Hepatocyte (in vitro differentiated cells): ENCODE measurements at regions not wholly inside any gene's neighbourhood (a gene's known extent, or its start where the extent isn't known, plus 50 kb on each side); places are given as distances from the start of the nearest gene placed in this dataset.

Source experiments
- DNase-seq: peaks from one replicate; pipeline ENCODE4 v3.0.0-alpha.2; 2016; ENCODE audit warnings: low spot score
- H2AFZ ChIP-seq: fragments of 200-600 bp; sonication (generic); 2 replicates; pipeline ENCODE4 v1.6.0; 2016; ENCODE audit warnings: antibody characterized with exemption, mild to moderate bottlenecking
- H3K27ac ChIP-seq: fragments of 200-600 bp; sonication (generic); 2 replicates; pipeline ENCODE4 v1.5.1; 2016; ENCODE audit warnings: mild to moderate bottlenecking
- H3K27me3 ChIP-seq: fragments of 200-600 bp; sonication (generic); 2 replicates; pipeline ENCODE4 v1.6.1; 2016
- H3K36me3 ChIP-seq: fragments of 200-600 bp; sonication (generic); replicated peaks from 2 replicates; pipeline ENCODE4 v1.5.1; 2016; ENCODE audit warnings: low read depth; ENCODE audit not compliant: insufficient read depth
- H3K4me1 ChIP-seq: fragments of 200-600 bp; sonication (generic); 2 replicates; pipeline ENCODE4 v1.5.1; 2016; ENCODE audit warnings: mild to moderate bottlenecking, moderate library complexity; ENCODE audit not compliant: insufficient read depth
- H3K4me2 ChIP-seq: fragments of 200-600 bp; sonication (generic); 2 replicates; pipeline ENCODE4 v1.6.0; 2016
- H3K4me3 ChIP-seq: fragments of 200-600 bp; sonication (generic); 2 replicates; pipeline ENCODE4 v1.5.1; 2016; ENCODE audit warnings: mild to moderate bottlenecking
- H3K79me2 ChIP-seq: fragments of 200-600 bp; sonication (generic); 2 replicates; pipeline ENCODE4 v1.6.0; 2017; ENCODE audit warnings: mild to moderate bottlenecking
- H3K9me2 ChIP-seq: fragments of 200-600 bp; sonication (generic); replicated peaks from 2 replicates; pipeline ENCODE4 v1.6.0; 2017; ENCODE audit warnings: mild to moderate bottlenecking; ENCODE audit not compliant: insufficient read depth
- H3K9me3 ChIP-seq: fragments of 200-600 bp; sonication (generic); 2 replicates; pipeline ENCODE4 v1.5.1; 2016; ENCODE audit warnings: low read depth, mild to moderate bottlenecking
- H4K20me1 ChIP-seq: fragments of 200-600 bp; sonication (generic); 2 replicates; pipeline ENCODE4 v1.6.0; 2016; ENCODE audit warnings: mild to moderate bottlenecking; ENCODE audit not compliant: insufficient read depth, poor library complexity, severe bottlenecking
- EZH2 ChIP-seq: fragments of 200-600 bp; sonication (generic); IDR thresholded peaks from 2 replicates; pipeline ENCODE4 v1.6.1; 2016; ENCODE audit warnings: antibody characterized with exemption, mild to moderate bottlenecking, borderline replicate concordance
- EZH2phosphoT487 ChIP-seq: fragments of 200-600 bp; sonication (generic); IDR thresholded peaks from one replicate; pipeline ENCODE4 v1.6.1; 2018; ENCODE audit warnings: antibody characterized with exemption, mild to moderate bottlenecking, low read depth, moderate library complexity; ENCODE audit not compliant: unreplicated experiment, severe bottlenecking
- WGBS: methylation state at CpG from one replicate; pipeline ENCODE4 v1.1.6; 2016; ENCODE audit warnings: low lambda C conversion rate; ENCODE audit errors: missing lambda C conversion rate; 5-methylcytosine and 5-hydroxymethylcytosine counted together
- TF ChIP-seq, protein P1 (sequence below): fragments of 200-600 bp; sonication (generic); IDR thresholded peaks from 2 replicates; pipeline ENCODE4 v1.5.1; 2016; ENCODE audit warnings: antibody characterized with exemption, mild to moderate bottlenecking; ENCODE audit not compliant: poor library complexity

DNA sequence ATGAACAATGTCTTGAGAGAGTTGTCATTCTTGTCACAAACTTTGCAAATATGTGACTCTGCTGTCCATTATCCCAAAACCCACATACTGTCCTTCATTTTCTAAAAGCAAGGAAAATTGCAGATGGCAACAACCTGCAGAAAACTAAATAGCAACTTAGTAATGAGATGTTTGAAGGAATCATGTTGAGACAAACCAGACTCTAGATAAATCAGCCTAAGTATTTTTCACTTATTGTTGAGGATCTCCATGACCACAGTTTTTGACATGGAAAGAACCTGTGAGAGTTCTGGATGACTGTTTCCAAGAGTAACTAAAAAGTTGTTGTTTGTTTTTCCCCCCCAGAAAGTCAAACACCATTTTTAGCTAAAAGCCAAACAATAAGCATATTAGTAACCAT lies 535.2 kb upstream of the ZNF608 start:
- Histone ChIP-seq H3K9me2 (no peaks in the 10 kb centered on the region), H3K27me3 (no peaks in the 10 kb centered on the region), H3K9me3 (no peaks in the 10 kb centered on the region), H3K4me2 (no peak overlapping the region), H3K27ac (no peak overlapping the region), H4K20me1 (no peaks in the 10 kb centered on the region), H3K36me3 (no peaks in the 10 kb centered on the region), H2AFZ (no peak overlapping the region), H3K4me3 (no peak overlapping the region), H3K4me1 (no peaks in the 10 kb centered on the region), H3K79me2 (no peaks in the 10 kb centered on the region)
- TF ChIP-seq, protein P1, sequence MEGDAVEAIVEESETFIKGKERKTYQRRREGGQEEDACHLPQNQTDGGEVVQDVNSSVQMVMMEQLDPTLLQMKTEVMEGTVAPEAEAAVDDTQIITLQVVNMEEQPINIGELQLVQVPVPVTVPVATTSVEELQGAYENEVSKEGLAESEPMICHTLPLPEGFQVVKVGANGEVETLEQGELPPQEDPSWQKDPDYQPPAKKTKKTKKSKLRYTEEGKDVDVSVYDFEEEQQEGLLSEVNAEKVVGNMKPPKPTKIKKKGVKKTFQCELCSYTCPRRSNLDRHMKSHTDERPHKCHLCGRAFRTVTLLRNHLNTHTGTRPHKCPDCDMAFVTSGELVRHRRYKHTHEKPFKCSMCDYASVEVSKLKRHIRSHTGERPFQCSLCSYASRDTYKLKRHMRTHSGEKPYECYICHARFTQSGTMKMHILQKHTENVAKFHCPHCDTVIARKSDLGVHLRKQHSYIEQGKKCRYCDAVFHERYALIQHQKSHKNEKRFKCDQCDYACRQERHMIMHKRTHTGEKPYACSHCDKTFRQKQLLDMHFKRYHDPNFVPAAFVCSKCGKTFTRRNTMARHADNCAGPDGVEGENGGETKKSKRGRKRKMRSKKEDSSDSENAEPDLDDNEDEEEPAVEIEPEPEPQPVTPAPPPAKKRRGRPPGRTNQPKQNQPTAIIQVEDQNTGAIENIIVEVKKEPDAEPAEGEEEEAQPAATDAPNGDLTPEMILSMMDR, result no peak
- TF ChIP-seq EZH2phosphoT487 (no peak), EZH2 (no peak)
- DNase-seq, result no peak

DNA sequence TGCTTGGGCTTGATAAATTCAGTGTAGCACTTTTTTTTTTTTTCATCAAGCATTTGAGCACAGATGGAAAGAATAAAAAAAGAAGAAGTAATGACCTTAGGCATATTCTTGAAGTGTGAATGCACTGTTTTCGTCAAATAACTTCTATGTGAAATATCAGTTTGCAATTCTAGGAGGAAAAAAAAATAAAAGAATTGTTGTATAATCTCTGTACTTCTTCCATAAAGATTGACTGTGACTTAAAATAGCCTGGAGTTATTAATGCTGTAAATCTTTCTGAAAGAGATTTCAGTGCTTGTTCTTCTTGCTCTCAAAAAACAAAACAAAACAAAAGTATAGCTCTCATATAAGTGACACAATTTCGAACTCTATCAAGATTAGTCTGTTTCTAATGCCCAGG lies 536.9 kb upstream of the ZNF608 start:
- WGBS, result 68% methylated on average over 2 of the region's 2 CpGs
- no peaks in the 10 kb centered on the region for H3K9me3 ChIP-seq
- H4K20me1 ChIP-seq, result no peaks in the 10 kb centered on the region
- H3K79me2 ChIP-seq, result no peaks in the 10 kb centered on the region
- H3K9me2 ChIP-seq, result no peaks in the 10 kb centered on the region
- no peak for TF ChIP-seq EZH2phosphoT487
- TF ChIP-seq, protein P1, result no peak
- TF ChIP-seq EZH2, result no peak
- DNase-seq, result no peak
- no peaks in the 10 kb centered on the region for H3K36me3 ChIP-seq
- H2AFZ ChIP-seq, result no peak overlapping the region
- no peak overlapping the region for H3K4me3 ChIP-seq
- H3K27me3 ChIP-seq, result no peaks in the 10 kb centered on the region
- H3K4me2 ChIP-seq, result no peak overlapping the region
- H3K27ac ChIP-seq, result no peak overlapping the region
- H3K4me1 ChIP-seq, result no peaks in the 10 kb centered on the region

DNA sequence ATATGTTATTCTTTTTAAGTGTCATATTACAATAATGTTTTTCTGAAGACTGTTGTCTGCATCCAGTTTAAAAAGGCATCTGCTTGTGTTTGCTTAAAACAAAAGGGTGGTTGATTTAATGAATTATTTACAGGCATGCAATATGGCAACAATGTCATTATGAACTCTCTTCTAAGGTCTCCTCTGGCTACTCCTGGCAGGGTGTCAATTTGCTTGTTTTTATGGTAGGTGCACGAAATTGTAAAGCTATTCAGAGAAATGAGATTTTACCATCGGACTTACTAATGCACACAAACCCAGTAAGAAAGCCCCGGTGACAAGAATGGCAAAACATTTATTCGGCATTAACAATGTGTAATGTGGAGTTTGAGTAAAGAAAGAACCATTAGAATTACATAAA lies 539.8 kb upstream of the ZNF608 start:
- Histone ChIP-seq H3K36me3 (no peaks in the 10 kb centered on the region), H3K27me3 (no peaks in the 10 kb centered on the region), H4K20me1 (no peaks in the 10 kb centered on the region), H3K9me3 (no peaks in the 10 kb centered on the region), H3K79me2 (no peaks in the 10 kb centered on the region), H3K9me2 (no peaks in the 10 kb centered on the region), H3K27ac (no peak overlapping the region), H3K4me2 (no peak overlapping the region), H3K4me3 (no peak overlapping the region), H3K4me1 (no peaks in the 10 kb centered on the region), H2AFZ (no peak overlapping the region)
- DNase-seq, result no peak
- no peak for TF ChIP-seq EZH2phosphoT487
- TF ChIP-seq EZH2, result no peak
- 57% methylated on average over 4 of the region's 4 CpGs for WGBS

DNA sequence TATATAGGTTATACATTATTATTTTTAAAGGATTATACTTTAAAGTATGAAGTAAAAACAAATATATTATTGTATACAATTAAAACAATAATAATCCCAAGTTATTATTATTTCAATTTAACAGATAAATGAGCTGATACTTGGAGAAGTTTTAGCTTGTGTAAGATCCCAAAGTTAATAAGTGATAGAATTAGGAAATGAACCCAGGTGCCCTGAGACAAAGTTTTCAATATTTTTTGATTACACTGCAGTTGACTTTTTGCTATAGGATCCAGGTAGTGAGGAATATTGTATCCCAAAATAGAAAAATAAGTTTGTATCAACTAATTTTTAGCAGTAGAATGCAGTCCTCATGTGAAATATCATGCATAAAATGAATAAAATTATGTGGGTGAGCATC lies 543.2 kb upstream of the ZNF608 start:
- TF ChIP-seq, protein P1, result no peak
- TF ChIP-seq EZH2 (no peak), EZH2phosphoT487 (no peak)

More for the DNA sequence above, 543.2 kb upstream of the ZNF608 start:
- Histone ChIP-seq H3K4me3 (no peak overlapping the region), H3K36me3 (no peaks in the 10 kb centered on the region), H3K9me2 (no peaks in the 10 kb centered on the region), H3K9me3 (no peaks in the 10 kb centered on the region), H2AFZ (no peak overlapping the region), H3K27ac (no peak overlapping the region), H4K20me1 (no peaks in the 10 kb centered on the region), H3K27me3 (no peaks in the 10 kb centered on the region), H3K4me1 (no peaks in the 10 kb centered on the region), H3K4me2 (no peak overlapping the region), H3K79me2 (no peaks in the 10 kb centered on the region)
- DNase-seq, result no peak
